Glutamatergic neuron (in vitro differentiated cells): ENCODE measurements at regions not wholly inside any gene's neighbourhood (a gene's known extent, or its start where the extent isn't known, plus 50 kb on each side); places are given as distances from the start of the nearest gene placed in this dataset.

Experiments
- DNase-seq: peaks from one replicate; pipeline ENCODE4 v3.0.0; 2022
- H3K27ac Mint-ChIP-seq: one replicate; pipeline ENCODE4 v1.8.0; 2020; ENCODE audit warnings: mild to moderate bottlenecking, mixed read lengths, inconsistent platforms; ENCODE audit not compliant: unreplicated experiment
- H3K27me3 Mint-ChIP-seq: one replicate; pipeline ENCODE4 v1.8.0; 2020; ENCODE audit warnings: mild to moderate bottlenecking, moderate library complexity, mixed read lengths, inconsistent platforms; ENCODE audit not compliant: unreplicated experiment
- H3K36me3 Mint-ChIP-seq: one replicate; pipeline ENCODE4 v1.8.0; 2020; ENCODE audit warnings: mild to moderate bottlenecking, mixed read lengths, inconsistent platforms; ENCODE audit not compliant: unreplicated experiment
- H3K4me1 Mint-ChIP-seq: one replicate; pipeline ENCODE4 v1.8.0; 2020; ENCODE audit warnings: mild to moderate bottlenecking, low read depth, mixed read lengths, inconsistent platforms; ENCODE audit not compliant: unreplicated experiment
- H3K4me3 Mint-ChIP-seq: one replicate; pipeline ENCODE4 v1.8.0; 2020; ENCODE audit warnings: mild to moderate bottlenecking, mixed read lengths, inconsistent platforms; ENCODE audit not compliant: unreplicated experiment
- H3K9me3 Mint-ChIP-seq: one replicate; pipeline ENCODE4 v1.8.0; 2020; ENCODE audit warnings: mild to moderate bottlenecking, moderate library complexity, mixed read lengths, inconsistent platforms; ENCODE audit not compliant: unreplicated experiment
- CTCF ChIP-seq: fragments of 200-600 bp; sonication (generic); IDR thresholded peaks from one replicate; pipeline ENCODE4 v1.5.0; 2021; ENCODE audit not compliant: partially characterized antibody, unreplicated experiment

- Mint-ChIP-seq H3K36me3 (peaks cover 10% of the 10 kb centered on the region), H3K27ac (no peak overlapping the region), H3K4me1 (peaks cover 4% of the 10 kb centered on the region), H3K4me3 (no peak overlapping the region), H3K27me3 (peaks cover 5% of the 10 kb centered on the region), H3K9me3 (peaks cover 4% of the 10 kb centered on the region)
- no peak for DNase-seq
- TF ChIP-seq CTCF = no peak
Observed at GRCh38 chr11:69234740-69235710, 58.9 kb upstream of the MYEOV start.

- Mint-ChIP-seq H3K4me1 (peaks cover 19% of the 10 kb centered on the region), H3K36me3 (peaks cover 5% of the 10 kb centered on the region), H3K27ac (no peak overlapping the region), H3K27me3 (no peaks in the 10 kb centered on the region), H3K9me3 (peaks cover 4% of the 10 kb centered on the region), H3K4me3 (no peak overlapping the region)
- no peak for DNase-seq
- TF ChIP-seq CTCF = no peak
Observed at GRCh38 chr11:69238573-69239351, 55.2 kb upstream of the MYEOV start.

- peaks cover 15% of the 10 kb centered on the region for H3K4me1 Mint-ChIP-seq
- TF ChIP-seq CTCF = no peak
- H3K9me3 Mint-ChIP-seq = peaks cover 4% of the 10 kb centered on the region
- no peak for DNase-seq
- no peaks in the 10 kb centered on the region for H3K36me3 Mint-ChIP-seq
- H3K27ac Mint-ChIP-seq = no peak overlapping the region
- H3K4me3 Mint-ChIP-seq = no peak overlapping the region
- H3K27me3 Mint-ChIP-seq = no peaks in the 10 kb centered on the region
Observed at GRCh38 chr11:69239641-69240040, 54.3 kb upstream of the MYEOV start.

GRCh38 chr11:69240332-69241074, 53.5 kb upstream of the MYEOV start:
- peaks cover 5% of the 10 kb centered on the region for H3K9me3 Mint-ChIP-seq
- peaks cover 15% of the 10 kb centered on the region for H3K4me1 Mint-ChIP-seq
- no peak overlapping the region for H3K4me3 Mint-ChIP-seq
- DNase-seq = no peak
- peaks cover 2% of the 10 kb centered on the region for H3K27me3 Mint-ChIP-seq
- no peak for TF ChIP-seq CTCF
- H3K27ac Mint-ChIP-seq = no peak overlapping the region
- H3K36me3 Mint-ChIP-seq = no peaks in the 10 kb centered on the region
